D341Med (cell line): ENCODE measurements at regions not wholly inside any gene's neighbourhood (a gene's known extent, or its start where the extent isn't known, plus 50 kb on each side); places are given as distances from the start of the nearest gene placed in this dataset.

Source experiments
- DNase-seq: peaks from one replicate; pipeline ENCODE4 v3.0.0; 2012; ENCODE audit warnings: low spot score

- DNase-seq, result no peak
These were observed 372.5 kb upstream of the GRIA1 start for GRCh38 chr5:153118018-153118417.

GRCh38 chr5:153122403-153122802, 368.1 kb upstream of the GRIA1 start:
- DNase-seq, result no peak

GRCh38 chr5:153130296-153130695, 360.2 kb upstream of the GRIA1 start:
- DNase-seq, result no peak

GRCh38 chr5:153135411-153135810, 355.1 kb upstream of the GRIA1 start:
- no peak for DNase-seq

GRCh38 chr5:153136910-153137614, 353.4 kb upstream of the GRIA1 start:
- no peak for DNase-seq

GRCh38 chr5:153147891-153148623, 342.4 kb upstream of the GRIA1 start:
- DNase-seq, result peak; percentile 48

GRCh38 chr5:153148624-153148976, 341.9 kb upstream of the GRIA1 start:
- no peak for DNase-seq

- DNase-seq, result no peak
These were observed 338.9 kb upstream of the GRIA1 start for GRCh38 chr5:153151558-153151957.

GRCh38 chr5:153153086-153153485, 337.4 kb upstream of the GRIA1 start:
- no peak for DNase-seq

GRCh38 chr5:153157156-153157555, 333.3 kb upstream of the GRIA1 start:
- no peak for DNase-seq

- no peak for DNase-seq
These were observed 331.9 kb upstream of the GRIA1 start for GRCh38 chr5:153158608-153159007.

- DNase-seq, result no peak
These were observed 330.9 kb upstream of the GRIA1 start for GRCh38 chr5:153159616-153160015.

- no peak for DNase-seq
These were observed 322.2 kb upstream of the GRIA1 start for GRCh38 chr5:153168241-153168640.

GRCh38 chr5:153187503-153187902, 303.0 kb upstream of the GRIA1 start:
- DNase-seq, result no peak

GRCh38 chr5:153206361-153206760, 284.1 kb upstream of the GRIA1 start:
- DNase-seq, result no peak

GRCh38 chr5:153209016-153209415, 281.5 kb upstream of the GRIA1 start:
- no peak for DNase-seq

- DNase-seq, result no peak
These were observed 280.8 kb upstream of the GRIA1 start for GRCh38 chr5:153209687-153210086.

- DNase-seq, result no peak
These were observed 279.4 kb upstream of the GRIA1 start for GRCh38 chr5:153211076-153211475.

- no peak for DNase-seq
These were observed 278.0 kb upstream of the GRIA1 start for GRCh38 chr5:153212471-153212870.

- no peak for DNase-seq
These were observed 267.5 kb upstream of the GRIA1 start for GRCh38 chr5:153222936-153223335.

GRCh38 chr5:153223376-153223775, 267.1 kb upstream of the GRIA1 start:
- DNase-seq, result no peak

- no peak for DNase-seq
These were observed 265.8 kb upstream of the GRIA1 start for GRCh38 chr5:153224651-153225050.

GRCh38 chr5:153233933-153234332, 256.5 kb upstream of the GRIA1 start:
- no peak for DNase-seq

- DNase-seq, result no peak
These were observed 254.2 kb upstream of the GRIA1 start for GRCh38 chr5:153236319-153236718.
